Panc1 (cell line): ENCODE measurements at regions not wholly inside any gene's neighbourhood (a gene's known extent, or its start where the extent isn't known, plus 50 kb on each side); places are given as distances from the start of the nearest gene placed in this dataset.

ENCODE experiments used
- ATAC-seq: fragments of 200-7000 bp; cut with Tn5 transposase; 2 replicates; pipeline ENCODE4 v1.9.1; 2020; ENCODE audit warnings: mild to moderate bottlenecking, moderate library complexity
- BruUV-seq: library from RNA; stranded (reverse); fragments of 400-500 nt; replicated peaks from 2 replicates; lab custom pipeline; 2021; lab: Mats Ljungman, UMichigan
- CTCF ChIA-PET: fragments of 300-600 bp; sonication (Branson Sonifier 250); formaldehyde crosslinking; loops from one replicate; lab custom pipeline; 2022; ENCODE audit warnings: antibody characterized with exemption; lab: Charles Lee
- POLR2A ChIA-PET: fragments of 300-600 bp; sonication (Branson Sonifier 250); formaldehyde crosslinking; loops from one replicate; lab custom pipeline; 2022; ENCODE audit warnings: antibody characterized with exemption; lab: Charles Lee
- DNase-seq: peaks from one replicate; pipeline ENCODE4 v3.0.0-alpha.2; 2010; ENCODE audit warnings: low read depth, low spot score
- H3K27ac ChIP-seq: 2 replicates; pipeline ENCODE4 v1.5.1; 2011; ENCODE audit warnings: mild to moderate bottlenecking, low read length, inconsistent platforms
- H3K27me3 ChIP-seq: fragments of 200-500 bp; sonication (Bioruptor generic); 2 replicates; pipeline ENCODE4 v1.6.0; 2014; ENCODE audit warnings: low read length, inconsistent platforms; ENCODE audit not compliant: control insufficient read depth, insufficient read depth
- H3K36me3 ChIP-seq: fragments of 200-500 bp; sonication (Bioruptor generic); 2 replicates; pipeline ENCODE4 v1.5.1; 2014; ENCODE audit warnings: inconsistent platforms, mild to moderate bottlenecking, low read length, moderate library complexity; ENCODE audit not compliant: control insufficient read depth, insufficient read depth
- H3K4me1 ChIP-seq: 2 replicates; pipeline ENCODE4 v1.5.1; 2011; ENCODE audit warnings: inconsistent platforms, mild to moderate bottlenecking, low read length, moderate library complexity; ENCODE audit not compliant: control insufficient read depth, insufficient read depth
- H3K4me3 ChIP-seq, 2 experiments: 2 replicates each; pipeline ENCODE4 v1.5.1; 2011 to 2012; ENCODE audit warnings: low read depth in 2 of 2, low read length in 2 of 2, mild to moderate bottlenecking in 2 of 2, inconsistent platforms in 1 of 2, moderate library complexity in 1 of 2
- H3K9me3 ChIP-seq: fragments of 200-500 bp; sonication (Bioruptor generic); 2 replicates; pipeline ENCODE4 v1.5.1; 2014; ENCODE audit warnings: low read depth, mild to moderate bottlenecking, inconsistent platforms, low read length, moderate library complexity; ENCODE audit not compliant: control insufficient read depth, insufficient read depth
- CTCF ChIP-seq: fragments of 450-650 bp; IDR thresholded peaks from 2 replicates; pipeline ENCODE4 v1.5.1; 2017; ENCODE audit warnings: mild to moderate bottlenecking
- POLR2AphosphoS5 ChIP-seq: IDR thresholded peaks from 2 replicates; pipeline ENCODE4 v1.6.1; 2012; ENCODE audit warnings: mild to moderate bottlenecking, low read depth, low read length, moderate library complexity
- REST ChIP-seq, 2 experiments: IDR thresholded peaks; 2 replicates each; pipeline ENCODE4 v1.6.1; 2011 to 2012; ENCODE audit warnings: low read depth in 2 of 2, control low read depth in 1 of 2, low read length in 1 of 2, mild to moderate bottlenecking in 1 of 2, moderate library complexity in 1 of 2; ENCODE audit not compliant: insufficient read depth in 1 of 2
- SIN3A ChIP-seq: IDR thresholded peaks from 2 replicates; pipeline ENCODE4 v1.6.1; 2012; ENCODE audit warnings: low read depth, mild to moderate bottlenecking, low read length, moderate library complexity, borderline replicate concordance; ENCODE audit not compliant: insufficient read depth
- TCF7L2 ChIP-seq: IDR thresholded peaks from 2 replicates; pipeline ENCODE4 v1.6.1; 2011; ENCODE audit warnings: mild to moderate bottlenecking, low read depth, low read length, inconsistent platforms
- in situ Hi-C: cut with HindIII; loops from 2 replicates; pipeline ENCODE4 v1.10.0; 2016; ENCODE audit warnings: low sequenced_read_pairs, low pct_unique_long_range_greater_than_20kb
- intact Hi-C: fragments of 100-400 bp; cut with micrococcal nuclease; formaldehyde crosslinking; loops from one replicate; pipeline ENCODE4 v1.10.0; 2022; ENCODE audit not compliant: unreplicated experiment

GRCh38 chr20:40262219-40262618, 426.8 kb downstream of the MAFB start:
- DNase-seq (no peak), ATAC-seq (no peak)
- Histone ChIP-seq H3K27ac (no peak overlapping the region), H3K4me3 (no peak overlapping the region), H3K9me3 (no peaks in the 10 kb centered on the region), H3K4me1 (no peaks in the 10 kb centered on the region), H3K36me3 (no peaks in the 10 kb centered on the region), H3K27me3 (no peaks in the 10 kb centered on the region)
- ChIA-PET CTCF (no interaction called here), POLR2A (no interaction called here)
- TF ChIP-seq POLR2AphosphoS5: no peak
- TF ChIP-seq SIN3A: no peak
- TF ChIP-seq REST (IDR thresholded peaks at IDR 0.05; ENCODE audit: insufficient read depth in 1 of 2, low read depth in 2 of 2, low read length in 1 of 2): no peak
- TF ChIP-seq CTCF: no peak
- no peak for TF ChIP-seq TCF7L2
- in situ Hi-C loops (no loop called here), intact Hi-C loops (no loop called here)
- BruUV-seq: no TSS peak

- POLR2A ChIA-PET: no interaction called here
- intact Hi-C loops: no loop called here
Measured at GRCh38 chr20:40258931-40259330, 430.1 kb downstream of the MAFB start.

More at GRCh38 chr20:40258931-40259330, 430.1 kb downstream of the MAFB start:
- Histone ChIP-seq H3K36me3 (no peaks in the 10 kb centered on the region), H3K27ac (no peak overlapping the region), H3K4me1 (no peaks in the 10 kb centered on the region), H3K4me3 (no peak overlapping the region), H3K9me3 (no peaks in the 10 kb centered on the region), H3K27me3 (no peaks in the 10 kb centered on the region)
- in situ Hi-C loops: no loop called here
- no peak for ATAC-seq
- no TSS peak for BruUV-seq
- no peak for TF ChIP-seq POLR2AphosphoS5
- TF ChIP-seq TCF7L2: no peak
- TF ChIP-seq REST (IDR thresholded peaks at IDR 0.05; ENCODE audit: insufficient read depth in 1 of 2, low read depth in 2 of 2, low read length in 1 of 2): no peak
- TF ChIP-seq SIN3A: no peak
- TF ChIP-seq CTCF: no peak
- CTCF ChIA-PET: no interaction called here
- DNase-seq: no peak
